ENCODE measurements at regions not wholly inside any gene's neighbourhood (a gene's known extent, or its start where the extent isn't known, plus 50 kb on each side); places are given as distances from the start of the nearest gene placed in this dataset.
"Not testable (repeated sequence)": the region's sequence is repeated elsewhere in the genome, so short reads cannot be mapped to it uniquely, and the experiment has no call there.

GRCh38 chr22:22745225-22746060 is 101.0 kb downstream of the GGTLC2 start:
- no peak for DNase-seq

GRCh38 chr22:22746061-22746962 is 101.9 kb downstream of the GGTLC2 start:
- DNase-seq = no peak

- no peak for DNase-seq
Measured at GRCh38 chr22:22746963-22747933, 102.8 kb downstream of the GGTLC2 start.

GRCh38 chr22:22748297-22748743 is 103.9 kb downstream of the GGTLC2 start:
- DNase-seq = no peak

- no peak for DNase-seq
Measured at GRCh38 chr22:22748756-22749155, 104.3 kb downstream of the GGTLC2 start.

GRCh38 chr22:22749167-22749758 is 104.8 kb downstream of the GGTLC2 start:
- DNase-seq = no peak

- DNase-seq = no peak
Measured at GRCh38 chr22:22750335-22751042, 106.1 kb downstream of the GGTLC2 start.

- no peak for DNase-seq
Measured at GRCh38 chr22:22751043-22751603, 106.7 kb downstream of the GGTLC2 start.

GRCh38 chr22:22752199-22752555 is 107.8 kb downstream of the GGTLC2 start:
- no peak for DNase-seq

GRCh38 chr22:22752556-22753477 is 108.4 kb downstream of the GGTLC2 start:
- peak; percentile 19 for DNase-seq

- peak; percentile 73 for DNase-seq
Measured at GRCh38 chr22:22753526-22754267, 109.3 kb downstream of the GGTLC2 start.

- DNase-seq = no peak
Measured at GRCh38 chr22:22754268-22754657, 109.8 kb downstream of the GGTLC2 start.

GRCh38 chr22:22754961-22755777 is 110.8 kb downstream of the GGTLC2 start:
- no peak for DNase-seq

GRCh38 chr22:22755778-22756100 is 111.3 kb downstream of the GGTLC2 start:
- no peak for DNase-seq

- DNase-seq = no peak
Measured at GRCh38 chr22:22756109-22756508, 111.7 kb downstream of the GGTLC2 start.

GRCh38 chr22:22756551-22757201 is 112.3 kb downstream of the GGTLC2 start:
- DNase-seq = not testable (repeated sequence)

GRCh38 chr22:22758101-22758807 is 113.8 kb downstream of the GGTLC2 start:
- DNase-seq = not testable (repeated sequence)

Data from activated effector memory CD4-positive, alpha-beta T cell treated with Interleukin-2 at 50 U/mL for 16 hours (primary cell).